Esophagus squamous epithelium (tissue), 4 donors: ENCODE measurements at regions not wholly inside any gene's neighbourhood (a gene's known extent, or its start where the extent isn't known, plus 50 kb on each side); places are given as distances from the start of the nearest gene placed in this dataset.

ENCODE experiments used
- CTCF ChIP-seq, 6 experiments: fragments of 450-650 bp in 4 of 6; fragments of 200-600 bp in 2 of 6; sonication (generic) in 2 of 6; IDR thresholded peaks; one replicate each; pipeline ENCODE4 v1.5.1; 2016 to 2019; ENCODE audit warnings: antibody characterized with exemption in 6 of 6, mild to moderate bottlenecking in 4 of 6, moderate library complexity in 4 of 6
- POLR2A ChIP-seq, 4 donors: fragments of 450-650 bp; IDR thresholded peaks; one replicate each; pipeline ENCODE4 v1.6.1; 2017; ENCODE audit warnings: antibody characterized with exemption in 4 of 4, mild to moderate bottlenecking in 4 of 4, moderate library complexity in 3 of 4

GRCh38 chr22:22716136-22716665 is 71.8 kb downstream of the GGTLC2 start:
- TF ChIP-seq POLR2A (IDR thresholded peaks at IDR 0.05) (no peak), CTCF (IDR thresholded peaks at IDR 0.05) (no peak)
